ENCODE measurements at regions not wholly inside any gene's neighbourhood (a gene's known extent, or its start where the extent isn't known, plus 50 kb on each side); places are given as distances from the start of the nearest gene placed in this dataset.

DNA sequence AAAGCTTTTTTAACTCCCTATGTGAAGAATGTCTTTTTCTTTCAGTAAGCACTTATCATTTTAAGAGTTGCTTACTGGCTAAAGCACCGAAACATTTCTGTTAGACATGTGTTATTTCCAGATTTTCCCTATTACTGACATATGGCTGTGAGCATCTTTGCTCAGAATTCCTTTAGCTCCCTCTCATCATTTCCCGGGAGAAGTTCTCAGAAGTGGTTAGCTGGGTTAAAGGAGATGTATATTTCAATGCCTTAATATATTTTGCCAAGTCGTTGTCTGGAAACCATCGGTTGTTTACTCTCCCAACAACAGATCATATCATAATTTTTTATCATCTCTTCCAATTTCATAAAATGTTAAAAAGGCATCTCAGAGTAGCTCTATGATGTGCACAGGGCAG, 396.5 kb downstream of the OCA2 start:
- Histone ChIP-seq H3K9ac (ENCODE audit: insufficient read length) (no peak overlapping the region), H3K36me3 (ENCODE audit: insufficient read depth, low read length) (no peaks in the 10 kb centered on the region), H3K27ac (no peak overlapping the region), H3K9me3 (ENCODE audit: low read depth, low read length) (no peaks in the 10 kb centered on the region), H3K4me3 (no peak overlapping the region)
- DNase-seq (ENCODE audit: low read depth, low spot score), result no peak
- TF ChIP-seq EZH2 (IDR thresholded peaks at IDR 0.05) (no peak), FOXP2 (optimal IDR thresholded peaks at IDR 0.05; ENCODE audit: control extremely low read depth, extremely low read length, insufficient read depth) (no peak), POLR2AphosphoS5 (IDR thresholded peaks at IDR 0.05; ENCODE audit: borderline replicate concordance, low read depth, low read length) (no peak)

- no peaks in the 10 kb centered on the region for H3K36me3 ChIP-seq (ENCODE audit: insufficient read depth, low read length)
- TF ChIP-seq FOXP2 (optimal IDR thresholded peaks at IDR 0.05; ENCODE audit: control extremely low read depth, extremely low read length, insufficient read depth), result no peak
- TF ChIP-seq EZH2 (IDR thresholded peaks at IDR 0.05), result no peak
- no peak for TF ChIP-seq POLR2AphosphoS5 (IDR thresholded peaks at IDR 0.05; ENCODE audit: borderline replicate concordance, low read depth, low read length)
- DNase-seq (ENCODE audit: low read depth, low spot score), result no peak
- no peaks in the 10 kb centered on the region for H3K9me3 ChIP-seq (ENCODE audit: low read depth, low read length)
- no peak overlapping the region for H3K27ac ChIP-seq
- H3K9ac ChIP-seq (ENCODE audit: insufficient read length), result no peak overlapping the region
- H3K4me3 ChIP-seq, result no peak overlapping the region
These were observed 397.2 kb downstream of the OCA2 start for GRCh38 chr15:27701956-27702355.

- no peak overlapping the region for H3K9ac ChIP-seq (ENCODE audit: insufficient read length)
- TF ChIP-seq FOXP2 (optimal IDR thresholded peaks at IDR 0.05; ENCODE audit: control extremely low read depth, extremely low read length, insufficient read depth), result no peak
- TF ChIP-seq POLR2AphosphoS5 (IDR thresholded peaks at IDR 0.05; ENCODE audit: borderline replicate concordance, low read depth, low read length), result no peak
- TF ChIP-seq EZH2 (IDR thresholded peaks at IDR 0.05), result no peak
- no peaks in the 10 kb centered on the region for H3K36me3 ChIP-seq (ENCODE audit: insufficient read depth, low read length)
- H3K27ac ChIP-seq, result no peak overlapping the region
- DNase-seq (ENCODE audit: low read depth, low spot score), result no peak
- no peaks in the 10 kb centered on the region for H3K9me3 ChIP-seq (ENCODE audit: low read depth, low read length)
- H3K4me3 ChIP-seq, result no peak overlapping the region
These were observed 398.1 kb downstream of the OCA2 start for GRCh38 chr15:27701014-27701413.

DNA sequence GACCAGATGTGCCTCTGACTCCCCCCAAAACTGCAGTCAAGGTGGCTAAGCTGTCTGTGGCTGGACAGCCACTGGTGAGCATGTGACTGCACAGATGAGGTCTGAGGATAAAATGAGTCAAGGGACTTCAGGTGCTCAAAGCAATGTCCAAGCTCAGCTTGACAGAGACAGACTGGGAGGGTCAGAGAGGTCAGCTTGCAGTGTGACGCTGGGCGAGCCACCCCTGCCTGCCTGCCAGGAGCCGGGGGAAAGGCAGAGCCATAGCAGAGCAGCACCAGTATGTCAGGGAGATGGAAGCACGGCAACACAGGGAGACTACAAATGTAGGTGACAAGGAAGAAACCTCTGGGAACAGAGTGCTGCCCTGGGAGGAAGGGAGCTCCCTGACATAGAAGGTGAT, 399.4 kb downstream of the OCA2 start:
- DNase-seq (ENCODE audit: low read depth, low spot score), result no peak
- H3K9ac ChIP-seq (ENCODE audit: insufficient read length), result no peak overlapping the region
- H3K27ac ChIP-seq, result no peak overlapping the region
- no peak for TF ChIP-seq POLR2AphosphoS5 (IDR thresholded peaks at IDR 0.05; ENCODE audit: borderline replicate concordance, low read depth, low read length)
- no peak for TF ChIP-seq EZH2 (IDR thresholded peaks at IDR 0.05)
- no peak for TF ChIP-seq FOXP2 (optimal IDR thresholded peaks at IDR 0.05; ENCODE audit: control extremely low read depth, extremely low read length, insufficient read depth)
- no peak overlapping the region for H3K4me3 ChIP-seq
- H3K36me3 ChIP-seq (ENCODE audit: insufficient read depth, low read length), result no peaks in the 10 kb centered on the region
- H3K9me3 ChIP-seq (ENCODE audit: low read depth, low read length), result no peaks in the 10 kb centered on the region

DNA sequence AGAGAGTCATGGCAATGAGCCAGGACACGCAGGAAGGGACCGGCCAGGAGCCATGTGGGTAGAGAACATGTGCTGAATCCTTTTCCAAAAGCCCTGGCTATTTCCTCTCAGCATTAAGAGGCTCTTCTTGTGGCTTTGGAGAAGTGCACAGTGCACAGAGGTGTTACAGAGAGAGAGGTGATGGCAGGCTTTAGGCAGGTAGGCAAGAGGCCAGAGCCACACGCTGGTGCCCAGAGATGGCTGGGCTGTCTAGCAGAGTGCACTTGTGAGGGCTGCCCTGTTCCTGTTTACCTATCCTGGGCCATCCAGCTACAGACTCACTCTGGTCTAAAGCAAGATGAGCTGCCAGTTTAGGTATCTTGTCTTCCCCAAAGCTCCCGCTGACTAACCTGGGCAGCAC, 402.6 kb downstream of the OCA2 start:
- H3K27ac ChIP-seq, result no peak overlapping the region
- H3K36me3 ChIP-seq (ENCODE audit: insufficient read depth, low read length), result no peaks in the 10 kb centered on the region
- no peaks in the 10 kb centered on the region for H3K9me3 ChIP-seq (ENCODE audit: low read depth, low read length)
- H3K9ac ChIP-seq (ENCODE audit: insufficient read length), result no peak overlapping the region
- no peak overlapping the region for H3K4me3 ChIP-seq
- no peak for DNase-seq (ENCODE audit: low read depth, low spot score)
- TF ChIP-seq EZH2 (IDR thresholded peaks at IDR 0.05), result no peak
- no peak for TF ChIP-seq POLR2AphosphoS5 (IDR thresholded peaks at IDR 0.05; ENCODE audit: borderline replicate concordance, low read depth, low read length)
- TF ChIP-seq FOXP2 (optimal IDR thresholded peaks at IDR 0.05; ENCODE audit: control extremely low read depth, extremely low read length, insufficient read depth), result no peak

DNA sequence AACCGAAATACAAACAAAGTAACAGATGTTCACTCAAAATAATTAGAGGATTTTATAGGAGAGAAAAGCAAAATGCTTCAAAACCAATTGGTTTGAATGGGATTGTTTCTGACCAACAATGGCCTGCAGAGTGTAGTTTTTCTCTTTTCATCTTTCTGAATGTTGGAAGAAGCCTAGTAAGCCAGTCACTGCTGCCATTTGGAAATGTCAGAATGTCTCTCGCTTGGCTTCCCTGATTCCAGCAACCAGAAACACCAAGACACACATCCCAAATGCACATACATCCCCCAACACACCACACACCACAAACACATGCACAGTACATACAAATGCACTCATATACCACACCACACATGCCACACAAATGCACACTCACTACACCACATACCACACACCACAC, 403.4 kb downstream of the OCA2 start:
- Histone ChIP-seq H3K27ac (no peak overlapping the region), H3K4me3 (no peak overlapping the region), H3K9me3 (ENCODE audit: low read depth, low read length) (no peaks in the 10 kb centered on the region), H3K36me3 (ENCODE audit: insufficient read depth, low read length) (no peaks in the 10 kb centered on the region), H3K9ac (ENCODE audit: insufficient read length) (no peak overlapping the region)
- DNase-seq (ENCODE audit: low read depth, low spot score), result no peak
- TF ChIP-seq EZH2 (IDR thresholded peaks at IDR 0.05), result no peak
- TF ChIP-seq POLR2AphosphoS5 (IDR thresholded peaks at IDR 0.05; ENCODE audit: borderline replicate concordance, low read depth, low read length), result no peak
- no peak for TF ChIP-seq FOXP2 (optimal IDR thresholded peaks at IDR 0.05; ENCODE audit: control extremely low read depth, extremely low read length, insufficient read depth)

GRCh38 chr15:27694506-27695087, 404.5 kb downstream of the OCA2 start:
- H3K9me3 ChIP-seq (ENCODE audit: low read depth, low read length), result no peaks in the 10 kb centered on the region
- H3K9ac ChIP-seq (ENCODE audit: insufficient read length), result no peak overlapping the region
- no peak overlapping the region for H3K4me3 ChIP-seq
- TF ChIP-seq FOXP2 (optimal IDR thresholded peaks at IDR 0.05; ENCODE audit: control extremely low read depth, extremely low read length, insufficient read depth) (no peak), EZH2 (IDR thresholded peaks at IDR 0.05) (no peak), POLR2AphosphoS5 (IDR thresholded peaks at IDR 0.05; ENCODE audit: borderline replicate concordance, low read depth, low read length) (no peak)
- DNase-seq (ENCODE audit: low read depth, low spot score), result no peak
- H3K36me3 ChIP-seq (ENCODE audit: insufficient read depth, low read length), result no peaks in the 10 kb centered on the region
- no peak overlapping the region for H3K27ac ChIP-seq

- TF ChIP-seq FOXP2 (optimal IDR thresholded peaks at IDR 0.05; ENCODE audit: control extremely low read depth, extremely low read length, insufficient read depth) (no peak), EZH2 (IDR thresholded peaks at IDR 0.05) (no peak), POLR2AphosphoS5 (IDR thresholded peaks at IDR 0.05; ENCODE audit: borderline replicate concordance, low read depth, low read length) (no peak)
- H3K36me3 ChIP-seq (ENCODE audit: insufficient read depth, low read length), result no peaks in the 10 kb centered on the region
- H3K27ac ChIP-seq, result no peak overlapping the region
- H3K9ac ChIP-seq (ENCODE audit: insufficient read length), result no peak overlapping the region
- DNase-seq (ENCODE audit: low read depth, low spot score), result no peak
- no peak overlapping the region for H3K4me3 ChIP-seq
- H3K9me3 ChIP-seq (ENCODE audit: low read depth, low read length), result no peaks in the 10 kb centered on the region
These were observed 405.8 kb downstream of the OCA2 start for GRCh38 chr15:27693280-27693679.

GRCh38 chr15:27692438-27692837, 406.7 kb downstream of the OCA2 start:
- DNase-seq (ENCODE audit: low read depth, low spot score), result no peak

More at GRCh38 chr15:27692438-27692837, 406.7 kb downstream of the OCA2 start:
- no peak for TF ChIP-seq FOXP2 (optimal IDR thresholded peaks at IDR 0.05; ENCODE audit: control extremely low read depth, extremely low read length, insufficient read depth)
- no peak for TF ChIP-seq EZH2 (IDR thresholded peaks at IDR 0.05)
- TF ChIP-seq POLR2AphosphoS5 (IDR thresholded peaks at IDR 0.05; ENCODE audit: borderline replicate concordance, low read depth, low read length), result no peak
- Histone ChIP-seq H3K36me3 (ENCODE audit: insufficient read depth, low read length) (no peaks in the 10 kb centered on the region), H3K9me3 (ENCODE audit: low read depth, low read length) (no peaks in the 10 kb centered on the region), H3K9ac (ENCODE audit: insufficient read length) (no peak overlapping the region), H3K27ac (no peak overlapping the region), H3K4me3 (no peak overlapping the region)
